ENCODE measurements at regions not wholly inside any gene's neighbourhood (a gene's known extent, or its start where the extent isn't known, plus 50 kb on each side); places are given as distances from the start of the nearest gene placed in this dataset.

- Histone ChIP-seq H3K36me3 (no peaks in the 10 kb centered on the region), H3K27me3 (no peaks in the 10 kb centered on the region), H3K9me3 (no peaks in the 10 kb centered on the region), H3K4me3 (no peak overlapping the region), H3K4me1 (peaks cover 0 to 28% (median 19%) of the 10 kb centered on the region in 9 donors), H3K27ac (no peak overlapping the region)
- 60 to 72% methylated on average over 6 of the region's 6 CpGs for WGBS, 2 donors
- no peak for TF ChIP-seq CTCF (IDR thresholded peaks at IDR 0.05)
- DNase-seq (no peak), ATAC-seq (no peak)
- intact Hi-C loops (cut with DNase I), result loop anchor here in 8 of 10 donors (10.0 kb wide), 7 partner anchors 155 to 915 kb away; no protein-coding TSS in a partner anchor
Observed at GRCh38 chr13:31049833-31050232, 111.9 kb downstream of the HSPH1 start.

- no peak for DNase-seq
- WGBS, 2 donors, result 84 to 88% methylated on average over 4 of the region's 4 CpGs
- H3K9me3 ChIP-seq, result no peaks in the 10 kb centered on the region
- H3K4me1 ChIP-seq, result peaks cover 2 to 35% (median 19%) of the 10 kb centered on the region in 9 donors
- H3K36me3 ChIP-seq, result no peaks in the 10 kb centered on the region
- no peak for ATAC-seq
- H3K27me3 ChIP-seq, result peaks cover 0 to 1% (median 0%) of the 10 kb centered on the region in 7 donors
- no peak overlapping the region for H3K4me3 ChIP-seq
- H3K27ac ChIP-seq, result no peak overlapping the region
- intact Hi-C loops (cut with DNase I), result loop anchor here in 8 of 10 donors (10.0 kb wide), 7 partner anchors 154 to 914 kb away; no protein-coding TSS in a partner anchor
- no peak for TF ChIP-seq CTCF (IDR thresholded peaks at IDR 0.05)
Observed at GRCh38 chr13:31049083-31049482, 112.6 kb downstream of the HSPH1 start.

GRCh38 chr13:31048521-31048920, 113.2 kb downstream of the HSPH1 start:
- Histone ChIP-seq H3K36me3 (no peaks in the 10 kb centered on the region), H3K4me1 (peaks cover 3 to 38% (median 19%) of the 10 kb centered on the region in 9 donors), H3K27ac (no peak overlapping the region), H3K9me3 (no peaks in the 10 kb centered on the region), H3K27me3 (peaks cover 0 to 6% (median 0%) of the 10 kb centered on the region in 7 donors), H3K4me3 (no peak overlapping the region)
- TF ChIP-seq CTCF (IDR thresholded peaks at IDR 0.05), result no peak
- DNase-seq, result no peak
- intact Hi-C loops (cut with DNase I), result loop anchor here in 8 of 10 donors (10.0 kb wide), 7 partner anchors 154 to 914 kb away; no protein-coding TSS in a partner anchor
- 83 to 88% methylated on average over 3 of the region's 3 CpGs for WGBS, 2 donors
- no peak for ATAC-seq

GRCh38 chr13:31046711-31047279, 114.3 kb downstream of the TEX26 start:
- 33 to 40% methylated on average over 16 of the region's 16 CpGs for WGBS, 2 donors
- H3K9me3 ChIP-seq, result no peaks in the 10 kb centered on the region
- ATAC-seq (peak in 3 of 8 donors; percentile 4 to 30 (median 10)), DNase-seq (peak; percentile 16 to 28)
- peaks cover 0 to 6% (median 0%) of the 10 kb centered on the region in 7 donors for H3K27me3 ChIP-seq
- H3K4me3 ChIP-seq, result peak overlapping the region in 1 of 10 donors; percentile 6
- H3K27ac ChIP-seq, result peak overlapping the region in 2 of 10 donors; percentile 18 to 79
- TF ChIP-seq CTCF (IDR thresholded peaks at IDR 0.05), result no peak
- peaks cover 3 to 38% (median 19%) of the 10 kb centered on the region in 9 donors for H3K4me1 ChIP-seq
- intact Hi-C loops (cut with DNase I), result loop anchor here in 8 of 10 donors (10.0 kb wide), 7 partner anchors 152 to 912 kb away; no protein-coding TSS in a partner anchor
- no peaks in the 10 kb centered on the region for H3K36me3 ChIP-seq

Measured in heart right ventricle (tissue), 16 donors.